OCI-LY7 (cell line): ENCODE measurements at regions not wholly inside any gene's neighbourhood (a gene's known extent, or its start where the extent isn't known, plus 50 kb on each side); places are given as distances from the start of the nearest gene placed in this dataset.

Experiments used
- EZH2phosphoT487 ChIP-seq: fragments of 200-600 bp; sonication (generic); IDR thresholded peaks from 2 replicates; pipeline ENCODE4 v1.6.1; 2018; ENCODE audit warnings: low read depth, borderline replicate concordance, mild to moderate bottlenecking, mixed run types, antibody characterized with exemption, low read length, moderate library complexity, mixed read lengths
- TF ChIP-seq, protein P1 (sequence below): fragments of 200-600 bp; sonication (generic); conservative IDR thresholded peaks from 2 replicates; pipeline ENCODE4 v1.5.1; 2014; ENCODE audit warnings: mild to moderate bottlenecking, antibody characterized with exemption, low read length, moderate library complexity, mixed read lengths

DNA sequence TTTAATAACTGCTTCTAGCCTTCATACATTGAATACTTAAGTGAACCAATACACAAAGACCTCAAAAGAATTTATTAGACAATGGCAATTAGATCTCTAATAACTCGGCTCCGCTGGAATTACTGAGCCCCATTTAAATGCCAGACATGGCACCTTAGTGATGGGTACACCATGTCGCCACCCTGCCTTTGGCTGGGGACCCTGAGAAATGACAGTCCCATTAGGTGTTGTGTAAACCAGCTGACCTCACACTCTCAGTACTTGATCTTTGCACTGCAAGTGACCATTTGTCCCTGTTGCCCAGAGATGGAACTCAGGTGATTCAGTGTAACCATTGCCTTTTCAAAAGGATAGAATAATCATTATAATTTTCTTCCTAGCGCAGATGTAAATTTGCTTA lies 144.6 kb upstream of the SMARCAD1 start:
- TF ChIP-seq, protein P1, sequence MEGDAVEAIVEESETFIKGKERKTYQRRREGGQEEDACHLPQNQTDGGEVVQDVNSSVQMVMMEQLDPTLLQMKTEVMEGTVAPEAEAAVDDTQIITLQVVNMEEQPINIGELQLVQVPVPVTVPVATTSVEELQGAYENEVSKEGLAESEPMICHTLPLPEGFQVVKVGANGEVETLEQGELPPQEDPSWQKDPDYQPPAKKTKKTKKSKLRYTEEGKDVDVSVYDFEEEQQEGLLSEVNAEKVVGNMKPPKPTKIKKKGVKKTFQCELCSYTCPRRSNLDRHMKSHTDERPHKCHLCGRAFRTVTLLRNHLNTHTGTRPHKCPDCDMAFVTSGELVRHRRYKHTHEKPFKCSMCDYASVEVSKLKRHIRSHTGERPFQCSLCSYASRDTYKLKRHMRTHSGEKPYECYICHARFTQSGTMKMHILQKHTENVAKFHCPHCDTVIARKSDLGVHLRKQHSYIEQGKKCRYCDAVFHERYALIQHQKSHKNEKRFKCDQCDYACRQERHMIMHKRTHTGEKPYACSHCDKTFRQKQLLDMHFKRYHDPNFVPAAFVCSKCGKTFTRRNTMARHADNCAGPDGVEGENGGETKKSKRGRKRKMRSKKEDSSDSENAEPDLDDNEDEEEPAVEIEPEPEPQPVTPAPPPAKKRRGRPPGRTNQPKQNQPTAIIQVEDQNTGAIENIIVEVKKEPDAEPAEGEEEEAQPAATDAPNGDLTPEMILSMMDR = no peak
- no peak for TF ChIP-seq EZH2phosphoT487
